ENCODE measurements at regions not wholly inside any gene's neighbourhood (a gene's known extent, or its start where the extent isn't known, plus 50 kb on each side); places are given as distances from the start of the nearest gene placed in this dataset.

DNA sequence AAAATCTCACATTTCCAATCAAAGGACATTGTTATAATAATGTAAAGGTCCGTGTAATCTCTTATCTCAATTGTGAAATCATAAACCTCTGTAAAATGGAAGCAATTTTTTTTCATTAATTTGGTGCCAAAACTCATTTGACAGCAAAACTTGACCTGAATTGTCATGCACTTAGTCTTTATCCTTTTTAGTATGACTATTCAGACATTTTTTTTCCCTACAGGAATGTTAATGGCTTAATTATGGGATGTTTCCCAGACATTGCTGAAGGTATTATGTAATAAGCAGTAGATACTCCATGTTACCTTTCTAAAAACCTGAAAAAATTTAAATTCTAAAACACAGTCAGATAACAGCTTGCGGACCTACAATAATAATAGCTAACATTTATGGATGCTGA lies 228.9 kb downstream of the LHFPL1 start:
- no peak overlapping the region for H3K4ac ChIP-seq (ENCODE audit: low read depth, low read length)
- H3K27me3 ChIP-seq (ENCODE audit: control insufficient read depth, insufficient read depth, low read length) = no peaks in the 10 kb centered on the region
- no peaks in the 10 kb centered on the region for H3K79me1 ChIP-seq (ENCODE audit: low read depth in 1 of 2, low read length in 2 of 2)
- H3K56ac ChIP-seq (ENCODE audit: extremely low read depth, insufficient read depth, low read length) = no peak overlapping the region
- no peak overlapping the region for H2AK5ac ChIP-seq (ENCODE audit: low read depth, low read length)
- H3K18ac ChIP-seq (ENCODE audit: low read depth, low read length) = no peak overlapping the region
- no peak overlapping the region for H2BK5ac ChIP-seq (ENCODE audit: low read depth, low read length, poor library complexity, severe bottlenecking)
- H3K4me2 ChIP-seq (ENCODE audit: low read depth, low read length) = no peak overlapping the region
- no peak overlapping the region for H2BK15ac ChIP-seq (ENCODE audit: low read depth, low read length)
- H3K9me1 ChIP-seq (ENCODE audit: insufficient read depth, low read length) = no peaks in the 10 kb centered on the region
- ChIA-PET POLR2A (ENCODE audit: unreplicated experiment) (no interaction called here), CTCF (interaction anchor here (0.7 to 1.4 kb wide), 2 partner anchors 38 to 190 kb away, joined by 3 to 4 read pairs; no protein-coding TSS in a partner anchor)
- H2AK9ac ChIP-seq (replicated peaks; ENCODE audit: low read depth, low read length, poor library complexity) = no peak overlapping the region
- H3K36me3 ChIP-seq (ENCODE audit: control insufficient read depth, insufficient read depth, low read length) = no peaks in the 10 kb centered on the region
- H3K9me3 ChIP-seq (ENCODE audit: control insufficient read depth, insufficient read depth, low read length) = no peaks in the 10 kb centered on the region
- H2BK20ac ChIP-seq (ENCODE audit: low read depth, low read length) = no peak overlapping the region
- no peaks in the 10 kb centered on the region for H4K20me1 ChIP-seq (ENCODE audit: insufficient read depth, low read length)
- H2BK120ac ChIP-seq (ENCODE audit: low read depth, low read length) = no peak overlapping the region
- H3K27ac ChIP-seq (ENCODE audit: insufficient read depth, low read length) = no peak overlapping the region
- intact Hi-C loops (cut with micrococcal nuclease) = no loop called here
- H2AFZ ChIP-seq (replicated peaks; ENCODE audit: low read length, poor library complexity) = no peak overlapping the region
- H4K5ac ChIP-seq (ENCODE audit: low read depth, low read length) = no peak overlapping the region
- no peak overlapping the region for H4K91ac ChIP-seq (ENCODE audit: insufficient read depth, low read depth, low read length)
- no TSS peak for BruUV-seq (replicated peaks)
- TF ChIP-seq CEBPB (IDR thresholded peaks at IDR 0.05; ENCODE audit: low read depth, low read length) = no peak
- TF ChIP-seq MXI1 (IDR thresholded peaks at IDR 0.05; ENCODE audit: borderline replicate concordance, low read depth, low read length) = no peak
- TF ChIP-seq FOS (IDR thresholded peaks at IDR 0.05; ENCODE audit: low read depth, low read length) = no peak
- no peak for TF ChIP-seq NFE2L2 (IDR thresholded peaks at IDR 0.05; ENCODE audit: low read depth, low read length)
- no peak for TF ChIP-seq MAFK (IDR thresholded peaks at IDR 0.05; ENCODE audit: low read depth, low read length)
- TF ChIP-seq BHLHE40 (IDR thresholded peaks at IDR 0.05; ENCODE audit: low read depth, low read length) = no peak
- TF ChIP-seq CHD1 (IDR thresholded peaks at IDR 0.05; ENCODE audit: low read depth, low read length) = no peak
- TF ChIP-seq RCOR1 (IDR thresholded peaks at IDR 0.05; ENCODE audit: insufficient replicate concordance, low read length) = no peak
- no peak for TF ChIP-seq RAD21 (IDR thresholded peaks at IDR 0.05; ENCODE audit: low read length)
- no peak for TF ChIP-seq RFX5 (IDR thresholded peaks at IDR 0.05; ENCODE audit: low read depth, low read length)
- no peak overlapping the region for H3K4me3 ChIP-seq (ENCODE audit: insufficient read depth, low read depth, low read length)
- H3K4me1 ChIP-seq (ENCODE audit: control insufficient read depth, insufficient read depth, low read length) = no peaks in the 10 kb centered on the region
- no peak overlapping the region for H3K9ac ChIP-seq (ENCODE audit: low read depth, low read length)
- dilution Hi-C loops (cut with HindIII; ENCODE audit: low sequenced_read_pairs, unreplicated experiment) = no loop called here
- no peak overlapping the region for H3K14ac ChIP-seq (replicated peaks; ENCODE audit: low read depth, low read length)
- no peak overlapping the region for H4K8ac ChIP-seq (ENCODE audit: low read depth in 2 of 2, low read length in 2 of 2)
- WGBS, 2 experiments (ENCODE audit: extremely low coverage in 2 of 2, insufficient read length in 1 of 2) = no CpG with 5 or more reads among the region's 2 CpGs
- in situ Hi-C loops (cut with MboI; ENCODE audit: low sequenced_read_pairs) = no loop called here
- H3K23ac ChIP-seq (ENCODE audit: low read depth, low read length) = no peak overlapping the region
- ATAC-seq (ENCODE audit: low read depth) = no peak
- no peak for DNase-seq
